ENCODE measurements at regions not wholly inside any gene's neighbourhood (a gene's known extent, or its start where the extent isn't known, plus 50 kb on each side); places are given as distances from the start of the nearest gene placed in this dataset.

GRCh38 chr2:67006373-67006960 lies 390.7 kb upstream of the ETAA1 start:
- no peak overlapping the region for H3K27ac ChIP-seq (ENCODE audit: low read depth in 2 of 2, low read length in 2 of 2)
- no peaks in the 10 kb centered on the region for H3K36me3 ChIP-seq (ENCODE audit: control insufficient read depth in 2 of 2, insufficient read depth in 2 of 2, low read length in 2 of 2)
- H3K27me3 ChIP-seq (ENCODE audit: control insufficient read depth in 2 of 2, insufficient read depth in 2 of 2, low read length in 2 of 2): no peaks in the 10 kb centered on the region
- no peak overlapping the region for H3K9ac ChIP-seq (ENCODE audit: low read depth in 1 of 2, low read length in 2 of 2)
- no peak overlapping the region for H3K4me3 ChIP-seq (ENCODE audit: low read length in 2 of 2)
- H3K9me3 ChIP-seq (ENCODE audit: control insufficient read depth in 2 of 2, low read length in 2 of 2): no peaks in the 10 kb centered on the region
- H3K4me1 ChIP-seq (ENCODE audit: control insufficient read depth in 2 of 2, insufficient read depth in 2 of 2, low read length in 2 of 2): no peaks in the 10 kb centered on the region

- Histone ChIP-seq H3K4me1 (ENCODE audit: control insufficient read depth in 2 of 2, insufficient read depth in 2 of 2, low read length in 2 of 2) (no peaks in the 10 kb centered on the region), H3K27me3 (ENCODE audit: control insufficient read depth in 2 of 2, insufficient read depth in 2 of 2, low read length in 2 of 2) (no peaks in the 10 kb centered on the region), H3K9me3 (ENCODE audit: control insufficient read depth in 2 of 2, low read length in 2 of 2) (no peaks in the 10 kb centered on the region), H3K4me3 (ENCODE audit: low read length in 2 of 2) (no peak overlapping the region), H3K36me3 (ENCODE audit: control insufficient read depth in 2 of 2, insufficient read depth in 2 of 2, low read length in 2 of 2) (no peaks in the 10 kb centered on the region), H3K27ac (ENCODE audit: low read depth in 2 of 2, low read length in 2 of 2) (no peak overlapping the region), H3K9ac (ENCODE audit: low read depth in 1 of 2, low read length in 2 of 2) (no peak overlapping the region)
These were observed 389.0 kb upstream of the ETAA1 start for GRCh38 chr2:67008155-67008554.

- H3K4me3 ChIP-seq (ENCODE audit: low read length in 2 of 2): no peak overlapping the region
- no peak overlapping the region for H3K27ac ChIP-seq (ENCODE audit: low read depth in 2 of 2, low read length in 2 of 2)
- no peaks in the 10 kb centered on the region for H3K27me3 ChIP-seq (ENCODE audit: control insufficient read depth in 2 of 2, insufficient read depth in 2 of 2, low read length in 2 of 2)
- no peak overlapping the region for H3K9ac ChIP-seq (ENCODE audit: low read depth in 1 of 2, low read length in 2 of 2)
- H3K4me1 ChIP-seq (ENCODE audit: control insufficient read depth in 2 of 2, insufficient read depth in 2 of 2, low read length in 2 of 2): no peaks in the 10 kb centered on the region
- no peaks in the 10 kb centered on the region for H3K36me3 ChIP-seq (ENCODE audit: control insufficient read depth in 2 of 2, insufficient read depth in 2 of 2, low read length in 2 of 2)
- H3K9me3 ChIP-seq (ENCODE audit: control insufficient read depth in 2 of 2, low read length in 2 of 2): no peaks in the 10 kb centered on the region
These were observed 385.0 kb upstream of the ETAA1 start for GRCh38 chr2:67012165-67012564.

GRCh38 chr2:67013821-67014220 lies 383.3 kb upstream of the ETAA1 start:
- H3K9ac ChIP-seq (ENCODE audit: low read depth in 1 of 2, low read length in 2 of 2): no peak overlapping the region
- no peaks in the 10 kb centered on the region for H3K27me3 ChIP-seq (ENCODE audit: control insufficient read depth in 2 of 2, insufficient read depth in 2 of 2, low read length in 2 of 2)
- H3K9me3 ChIP-seq (ENCODE audit: control insufficient read depth in 2 of 2, low read length in 2 of 2): no peaks in the 10 kb centered on the region
- no peak overlapping the region for H3K4me3 ChIP-seq (ENCODE audit: low read length in 2 of 2)
- H3K4me1 ChIP-seq (ENCODE audit: control insufficient read depth in 2 of 2, insufficient read depth in 2 of 2, low read length in 2 of 2): no peaks in the 10 kb centered on the region
- no peaks in the 10 kb centered on the region for H3K36me3 ChIP-seq (ENCODE audit: control insufficient read depth in 2 of 2, insufficient read depth in 2 of 2, low read length in 2 of 2)
- H3K27ac ChIP-seq (ENCODE audit: low read depth in 2 of 2, low read length in 2 of 2): no peak overlapping the region

GRCh38 chr2:67015681-67016080 lies 381.5 kb upstream of the ETAA1 start:
- no peak overlapping the region for H3K4me3 ChIP-seq (ENCODE audit: low read length in 2 of 2)
- no peak overlapping the region for H3K27ac ChIP-seq (ENCODE audit: low read depth in 2 of 2, low read length in 2 of 2)
- H3K9ac ChIP-seq (ENCODE audit: low read depth in 1 of 2, low read length in 2 of 2): no peak overlapping the region
- H3K27me3 ChIP-seq (ENCODE audit: control insufficient read depth in 2 of 2, insufficient read depth in 2 of 2, low read length in 2 of 2): no peaks in the 10 kb centered on the region
- no peaks in the 10 kb centered on the region for H3K4me1 ChIP-seq (ENCODE audit: control insufficient read depth in 2 of 2, insufficient read depth in 2 of 2, low read length in 2 of 2)
- H3K9me3 ChIP-seq (ENCODE audit: control insufficient read depth in 2 of 2, low read length in 2 of 2): no peaks in the 10 kb centered on the region
- H3K36me3 ChIP-seq (ENCODE audit: control insufficient read depth in 2 of 2, insufficient read depth in 2 of 2, low read length in 2 of 2): no peaks in the 10 kb centered on the region

- Histone ChIP-seq H3K27me3 (ENCODE audit: control insufficient read depth in 2 of 2, insufficient read depth in 2 of 2, low read length in 2 of 2) (no peaks in the 10 kb centered on the region), H3K36me3 (ENCODE audit: control insufficient read depth in 2 of 2, insufficient read depth in 2 of 2, low read length in 2 of 2) (no peaks in the 10 kb centered on the region), H3K9ac (ENCODE audit: low read depth in 1 of 2, low read length in 2 of 2) (no peak overlapping the region), H3K4me1 (ENCODE audit: control insufficient read depth in 2 of 2, insufficient read depth in 2 of 2, low read length in 2 of 2) (no peaks in the 10 kb centered on the region), H3K27ac (ENCODE audit: low read depth in 2 of 2, low read length in 2 of 2) (no peak overlapping the region), H3K4me3 (ENCODE audit: low read length in 2 of 2) (no peak overlapping the region), H3K9me3 (ENCODE audit: control insufficient read depth in 2 of 2, low read length in 2 of 2) (no peaks in the 10 kb centered on the region)
These were observed 378.8 kb upstream of the ETAA1 start for GRCh38 chr2:67018301-67018700.

GRCh38 chr2:67032076-67032475 lies 365.1 kb upstream of the ETAA1 start:
- no peaks in the 10 kb centered on the region for H3K4me1 ChIP-seq (ENCODE audit: control insufficient read depth in 2 of 2, insufficient read depth in 2 of 2, low read length in 2 of 2)
- H3K27me3 ChIP-seq (ENCODE audit: control insufficient read depth in 2 of 2, insufficient read depth in 2 of 2, low read length in 2 of 2): no peaks in the 10 kb centered on the region
- no peak overlapping the region for H3K4me3 ChIP-seq (ENCODE audit: low read length in 2 of 2)
- H3K27ac ChIP-seq (ENCODE audit: low read depth in 2 of 2, low read length in 2 of 2): no peak overlapping the region
- H3K9me3 ChIP-seq (ENCODE audit: control insufficient read depth in 2 of 2, low read length in 2 of 2): no peaks in the 10 kb centered on the region
- H3K36me3 ChIP-seq (ENCODE audit: control insufficient read depth in 2 of 2, insufficient read depth in 2 of 2, low read length in 2 of 2): no peaks in the 10 kb centered on the region
- H3K9ac ChIP-seq (ENCODE audit: low read depth in 1 of 2, low read length in 2 of 2): no peak overlapping the region

- Histone ChIP-seq H3K4me3 (ENCODE audit: low read length in 2 of 2) (no peak overlapping the region), H3K9me3 (ENCODE audit: control insufficient read depth in 2 of 2, low read length in 2 of 2) (no peaks in the 10 kb centered on the region), H3K9ac (ENCODE audit: low read depth in 1 of 2, low read length in 2 of 2) (no peak overlapping the region), H3K36me3 (ENCODE audit: control insufficient read depth in 2 of 2, insufficient read depth in 2 of 2, low read length in 2 of 2) (no peaks in the 10 kb centered on the region), H3K4me1 (ENCODE audit: control insufficient read depth in 2 of 2, insufficient read depth in 2 of 2, low read length in 2 of 2) (peaks cover 0 to 23% of the 10 kb centered on the region in 2 donors), H3K27ac (ENCODE audit: low read depth in 2 of 2, low read length in 2 of 2) (no peak overlapping the region), H3K27me3 (ENCODE audit: control insufficient read depth in 2 of 2, insufficient read depth in 2 of 2, low read length in 2 of 2) (no peaks in the 10 kb centered on the region)
These were observed 360.7 kb upstream of the ETAA1 start for GRCh38 chr2:67036444-67036843.

- Histone ChIP-seq H3K4me3 (ENCODE audit: low read length in 2 of 2) (no peak overlapping the region), H3K36me3 (ENCODE audit: control insufficient read depth in 2 of 2, insufficient read depth in 2 of 2, low read length in 2 of 2) (no peaks in the 10 kb centered on the region), H3K4me1 (ENCODE audit: control insufficient read depth in 2 of 2, insufficient read depth in 2 of 2, low read length in 2 of 2) (peaks cover 0 to 23% of the 10 kb centered on the region in 2 donors), H3K9ac (ENCODE audit: low read depth in 1 of 2, low read length in 2 of 2) (no peak overlapping the region), H3K27ac (ENCODE audit: low read depth in 2 of 2, low read length in 2 of 2) (no peak overlapping the region), H3K9me3 (ENCODE audit: control insufficient read depth in 2 of 2, low read length in 2 of 2) (no peaks in the 10 kb centered on the region), H3K27me3 (ENCODE audit: control insufficient read depth in 2 of 2, insufficient read depth in 2 of 2, low read length in 2 of 2) (no peaks in the 10 kb centered on the region)
These were observed 359.5 kb upstream of the ETAA1 start for GRCh38 chr2:67037655-67038054.

GRCh38 chr2:67038195-67038594 lies 358.9 kb upstream of the ETAA1 start:
- H3K9me3 ChIP-seq (ENCODE audit: control insufficient read depth in 2 of 2, low read length in 2 of 2): no peaks in the 10 kb centered on the region
- H3K9ac ChIP-seq (ENCODE audit: low read depth in 1 of 2, low read length in 2 of 2): no peak overlapping the region
- H3K36me3 ChIP-seq (ENCODE audit: control insufficient read depth in 2 of 2, insufficient read depth in 2 of 2, low read length in 2 of 2): no peaks in the 10 kb centered on the region
- no peaks in the 10 kb centered on the region for H3K27me3 ChIP-seq (ENCODE audit: control insufficient read depth in 2 of 2, insufficient read depth in 2 of 2, low read length in 2 of 2)
- no peak overlapping the region for H3K27ac ChIP-seq (ENCODE audit: low read depth in 2 of 2, low read length in 2 of 2)
- H3K4me1 ChIP-seq (ENCODE audit: control insufficient read depth in 2 of 2, insufficient read depth in 2 of 2, low read length in 2 of 2): peaks cover 0 to 23% of the 10 kb centered on the region in 2 donors
- H3K4me3 ChIP-seq (ENCODE audit: low read length in 2 of 2): no peak overlapping the region

- no peaks in the 10 kb centered on the region for H3K27me3 ChIP-seq (ENCODE audit: control insufficient read depth in 2 of 2, insufficient read depth in 2 of 2, low read length in 2 of 2)
- peaks cover 0 to 23% of the 10 kb centered on the region in 2 donors for H3K4me1 ChIP-seq (ENCODE audit: control insufficient read depth in 2 of 2, insufficient read depth in 2 of 2, low read length in 2 of 2)
- H3K27ac ChIP-seq (ENCODE audit: low read depth in 2 of 2, low read length in 2 of 2): no peak overlapping the region
- no peaks in the 10 kb centered on the region for H3K9me3 ChIP-seq (ENCODE audit: control insufficient read depth in 2 of 2, low read length in 2 of 2)
- H3K36me3 ChIP-seq (ENCODE audit: control insufficient read depth in 2 of 2, insufficient read depth in 2 of 2, low read length in 2 of 2): no peaks in the 10 kb centered on the region
- H3K9ac ChIP-seq (ENCODE audit: low read depth in 1 of 2, low read length in 2 of 2): no peak overlapping the region
- no peak overlapping the region for H3K4me3 ChIP-seq (ENCODE audit: low read length in 2 of 2)
These were observed 358.1 kb upstream of the ETAA1 start for GRCh38 chr2:67039058-67039457.

Data from mucosa of rectum (tissue), 2 donors.